HCT116 (cell line): ENCODE measurements at regions not wholly inside any gene's neighbourhood (a gene's known extent, or its start where the extent isn't known, plus 50 kb on each side); places are given as distances from the start of the nearest gene placed in this dataset.

Source experiments
- CTCF ChIP-seq, 3 experiments: fragments of 200-600 bp in 1 of 3; sonication (generic) in 1 of 3; IDR thresholded peaks in 2 of 3; conservative IDR thresholded peaks in 1 of 3; 2 replicates each; pipeline ENCODE4 v1.5.1; 2012 to 2017; ENCODE audit warnings: low read depth in 2 of 3, low read length in 2 of 3, antibody characterized with exemption in 1 of 3, borderline replicate concordance in 1 of 3, control low read depth in 1 of 3, mild to moderate bottlenecking in 1 of 3, mixed read lengths in 1 of 3, mixed run types in 1 of 3, moderate library complexity in 1 of 3; ENCODE audit not compliant: insufficient read depth in 1 of 3
- ELF1 ChIP-seq: IDR thresholded peaks from 2 replicates; pipeline ENCODE4 v1.6.1; 2012; ENCODE audit warnings: low read depth, borderline replicate concordance
- EZH2phosphoT487 ChIP-seq: fragments of 200-600 bp; IDR thresholded peaks from 2 replicates; pipeline ENCODE4 v1.6.1; 2018; ENCODE audit warnings: antibody characterized with exemption, borderline replicate concordance
- POLR2A ChIP-seq: IDR thresholded peaks from 2 replicates; pipeline ENCODE4 v1.7.0; 2011; ENCODE audit warnings: borderline replicate concordance; ENCODE audit not compliant: insufficient read depth, insufficient read length; ENCODE audit errors: extremely low read depth

- TF ChIP-seq POLR2A: no peak
- no peak for TF ChIP-seq EZH2phosphoT487
- TF ChIP-seq CTCF (IDR thresholded peaks at IDR 0.05 in 2 of 3, conservative IDR thresholded peaks at IDR 0.05 in 1 of 3; ENCODE audit: borderline replicate concordance in 1 of 3, insufficient read depth in 1 of 3, low read depth in 2 of 3, low read length in 2 of 3): no peak
- no peak for TF ChIP-seq ELF1
These were observed 83.1 kb upstream of the ENPP6 start for GRCh38 chr4:184300816-184301215.
